Naive thymus-derived CD4-positive, alpha-beta T cell (primary cell): ENCODE measurements at regions not wholly inside any gene's neighbourhood (a gene's known extent, or its start where the extent isn't known, plus 50 kb on each side); places are given as distances from the start of the nearest gene placed in this dataset.
A peak's percentile ranks its signal among the peaks of the same experiment; 100 is the strongest.
"Not testable (repeated sequence)": the region's sequence is repeated elsewhere in the genome, so short reads cannot be mapped to it uniquely, and the experiment has no call there.

ENCODE experiments used
- ATAC-seq: fragments of 150-1000 bp; cut with Tn5 transposase; 2 replicates; pipeline ENCODE4 v1.10.0; 2021; ENCODE audit warnings: mild to moderate bottlenecking, moderate library complexity
- CTCF ChIA-PET: fragments of 350-600 bp; sonication (Branson Sonifier 250); formaldehyde crosslinking; loops from one replicate; lab custom pipeline; 2021; ENCODE audit warnings: antibody characterized with exemption; lab: Charles Lee
- POLR2A ChIA-PET: fragments of 350-600 bp; sonication (Branson Sonifier 250); formaldehyde crosslinking; loops from one replicate; lab custom pipeline; 2021; ENCODE audit warnings: antibody characterized with exemption, inconsistent platforms; lab: Charles Lee
- DNase-seq, 9 donors: peaks; one replicate each; pipeline versions ENCODE4 v3.0.0 to v3.0.0-alpha.2; 2020 to 2022; ENCODE audit warnings: mixed read lengths in 1 of 9
- H3K27ac ChIP-seq: one replicate; pipeline ENCODE4 v1.7.0; 2013; ENCODE audit warnings: mild to moderate bottlenecking, low read depth, low read length, moderate library complexity
- H3K27me3 ChIP-seq, 2 donors: one replicate each; pipeline ENCODE4 v1.7.0; 2013; ENCODE audit warnings: low read length in 2 of 2, mild to moderate bottlenecking in 2 of 2, moderate library complexity in 2 of 2; ENCODE audit not compliant: control insufficient read depth in 2 of 2, insufficient read depth in 2 of 2
- H3K36me3 ChIP-seq, 3 experiments: 1 replicate in 2 of 3; 2 replicates in 1 of 3; pipeline ENCODE4 v1.7.0; 2013; ENCODE audit warnings: low read length in 3 of 3, mild to moderate bottlenecking in 3 of 3, moderate library complexity in 1 of 3; ENCODE audit not compliant: insufficient read depth in 3 of 3, control insufficient read depth in 2 of 3
- H3K4me1 ChIP-seq, 2 donors: one replicate each; pipeline ENCODE4 v1.7.0; 2013; ENCODE audit warnings: low read length in 2 of 2, mild to moderate bottlenecking in 2 of 2, moderate library complexity in 1 of 2; ENCODE audit not compliant: control insufficient read depth in 2 of 2, insufficient read depth in 2 of 2
- H3K4me3 ChIP-seq: 2 replicates; pipeline ENCODE4 v1.7.0; 2013; ENCODE audit warnings: mild to moderate bottlenecking, low read length
- H3K9me3 ChIP-seq, 3 experiments: 1 replicate in 2 of 3; 2 replicates in 1 of 3; pipeline ENCODE4 v1.7.0; 2013; ENCODE audit warnings: low read length in 3 of 3; ENCODE audit not compliant: control insufficient read depth in 2 of 3
- H3K27ac Mint-ChIP-seq, 9 donors: one replicate each; pipeline ENCODE4 v1.8.0; 2020 to 2022; ENCODE audit warnings: mixed read lengths in 9 of 9, mild to moderate bottlenecking in 8 of 9, moderate library complexity in 5 of 9, inconsistent platforms in 2 of 9
- H3K27me3 Mint-ChIP-seq, 5 donors: one replicate each; pipeline ENCODE4 v1.8.0; 2021 to 2022; ENCODE audit warnings: mixed read lengths in 5 of 5, mild to moderate bottlenecking in 1 of 5
- H3K36me3 Mint-ChIP-seq, 5 donors: one replicate each; pipeline ENCODE4 v1.8.0; 2020 to 2022; ENCODE audit warnings: mixed read lengths in 5 of 5, mild to moderate bottlenecking in 3 of 5, inconsistent platforms in 1 of 5
- H3K4me1 Mint-ChIP-seq, 7 donors: one replicate each; pipeline ENCODE4 v1.8.0; 2020 to 2022; ENCODE audit warnings: mixed read lengths in 7 of 7, mild to moderate bottlenecking in 3 of 7, inconsistent platforms in 1 of 7
- H3K4me3 Mint-ChIP-seq, 10 donors: one replicate each; pipeline ENCODE4 v1.8.0; 2020 to 2022; ENCODE audit warnings: mild to moderate bottlenecking in 10 of 10, mixed read lengths in 10 of 10, moderate library complexity in 6 of 10, inconsistent platforms in 2 of 10
- H3K9me3 Mint-ChIP-seq, 11 donors: one replicate each; pipeline ENCODE4 v1.8.0; 2020 to 2022; ENCODE audit warnings: mixed read lengths in 11 of 11, mild to moderate bottlenecking in 4 of 11, inconsistent platforms in 1 of 11, moderate library complexity in 1 of 11
- intact Hi-C, 2 donors: fragments of 100-400 bp; cut with micrococcal nuclease; formaldehyde crosslinking; loops; one replicate each; pipeline ENCODE4 v1.15.1; 2023

- CTCF ChIA-PET, result no interaction called here
- Mint-ChIP-seq H3K4me1 (no peaks in the 10 kb centered on the region), H3K4me3 (no peak overlapping the region), H3K9me3 (peaks cover 0 to 22% (median 8%) of the 10 kb centered on the region in 11 donors), H3K27me3 (peaks cover 0 to 4% (median 0%) of the 10 kb centered on the region in 5 donors), H3K27ac (no peak overlapping the region), H3K36me3 (no peaks in the 10 kb centered on the region)
- H3K9me3 ChIP-seq, result no peaks in the 10 kb centered on the region
- H3K27ac ChIP-seq, result no peak overlapping the region
- H3K4me3 ChIP-seq, result no peak overlapping the region
- ATAC-seq (no peak), DNase-seq (no peak)
- POLR2A ChIA-PET, result no interaction called here
- intact Hi-C loops, result no loop called here
- H3K4me1 ChIP-seq, result no peaks in the 10 kb centered on the region
- no peaks in the 10 kb centered on the region for H3K27me3 ChIP-seq
- H3K36me3 ChIP-seq, result no peaks in the 10 kb centered on the region
Observed at GRCh38 chr2:5612666-5613065, 79.5 kb upstream of the SOX11 start.

GRCh38 chr2:5616019-5616418 lies 76.2 kb upstream of the SOX11 start:
- no peaks in the 10 kb centered on the region for H3K27me3 Mint-ChIP-seq
- H3K9me3 Mint-ChIP-seq, result peaks cover 0 to 35% (median 8%) of the 10 kb centered on the region in 11 donors
- no peaks in the 10 kb centered on the region for H3K4me1 ChIP-seq
- H3K36me3 Mint-ChIP-seq, result no peaks in the 10 kb centered on the region
- no peaks in the 10 kb centered on the region for H3K36me3 ChIP-seq
- H3K4me1 Mint-ChIP-seq, result no peaks in the 10 kb centered on the region
- H3K4me3 ChIP-seq, result no peak overlapping the region
- POLR2A ChIA-PET, result no interaction called here
- no peaks in the 10 kb centered on the region for H3K27me3 ChIP-seq
- no peak overlapping the region for H3K27ac Mint-ChIP-seq
- H3K9me3 ChIP-seq, result no peaks in the 10 kb centered on the region
- DNase-seq (no peak), ATAC-seq (no peak)
- no peak overlapping the region for H3K27ac ChIP-seq
- intact Hi-C loops, result no loop called here
- no peak overlapping the region for H3K4me3 Mint-ChIP-seq
- CTCF ChIA-PET, result no interaction called here

- POLR2A ChIA-PET, result no interaction called here
- no peak for ATAC-seq
Observed at GRCh38 chr2:5617358-5617757, 74.8 kb upstream of the SOX11 start.

GRCh38 chr2:5617796-5618195 lies 74.4 kb upstream of the SOX11 start:
- no peak overlapping the region for H3K27ac ChIP-seq
- no peak overlapping the region for H3K4me3 ChIP-seq
- H3K4me1 ChIP-seq, result no peaks in the 10 kb centered on the region
- no peaks in the 10 kb centered on the region for H3K9me3 ChIP-seq
- no peak for DNase-seq
- CTCF ChIA-PET, result no interaction called here
- Mint-ChIP-seq H3K27ac (peak overlapping the region in 1 of 9 donors; percentile 5), H3K27me3 (no peaks in the 10 kb centered on the region), H3K4me3 (no peak overlapping the region), H3K36me3 (no peaks in the 10 kb centered on the region), H3K4me1 (no peaks in the 10 kb centered on the region), H3K9me3 (peaks cover 0 to 37% (median 4%) of the 10 kb centered on the region in 11 donors)
- POLR2A ChIA-PET, result no interaction called here
- H3K27me3 ChIP-seq, result no peaks in the 10 kb centered on the region
- H3K36me3 ChIP-seq, result no peaks in the 10 kb centered on the region
- no peak for ATAC-seq
- intact Hi-C loops, result no loop called here

More at GRCh38 chr2:5617358-5617757, 74.8 kb upstream of the SOX11 start:
- Mint-ChIP-seq H3K27me3 (no peaks in the 10 kb centered on the region), H3K4me1 (no peaks in the 10 kb centered on the region), H3K27ac (no peak overlapping the region), H3K9me3 (peaks cover 0 to 32% (median 3%) of the 10 kb centered on the region in 11 donors), H3K36me3 (no peaks in the 10 kb centered on the region), H3K4me3 (no peak overlapping the region)
- no peak overlapping the region for H3K4me3 ChIP-seq
- H3K9me3 ChIP-seq, result no peaks in the 10 kb centered on the region
- no peaks in the 10 kb centered on the region for H3K27me3 ChIP-seq
- no peaks in the 10 kb centered on the region for H3K36me3 ChIP-seq
- CTCF ChIA-PET, result no interaction called here
- DNase-seq, result no peak
- no peak overlapping the region for H3K27ac ChIP-seq
- intact Hi-C loops, result no loop called here
- no peaks in the 10 kb centered on the region for H3K4me1 ChIP-seq

- no peaks in the 10 kb centered on the region for H3K27me3 Mint-ChIP-seq
- no peak overlapping the region for H3K27ac Mint-ChIP-seq
- Histone ChIP-seq H3K27me3 (no peaks in the 10 kb centered on the region), H3K9me3 (no peaks in the 10 kb centered on the region), H3K4me1 (no peaks in the 10 kb centered on the region), H3K4me3 (no peak overlapping the region), H3K36me3 (no peaks in the 10 kb centered on the region), H3K27ac (no peak overlapping the region)
- DNase-seq, result no peak
- no peaks in the 10 kb centered on the region for H3K4me1 Mint-ChIP-seq
- H3K36me3 Mint-ChIP-seq, result no peaks in the 10 kb centered on the region
- peaks cover 0 to 39% (median 4%) of the 10 kb centered on the region in 11 donors for H3K9me3 Mint-ChIP-seq
- CTCF ChIA-PET, result no interaction called here
- ATAC-seq, result no peak
- H3K4me3 Mint-ChIP-seq, result no peak overlapping the region
- POLR2A ChIA-PET, result no interaction called here
- intact Hi-C loops, result no loop called here
Observed at GRCh38 chr2:5618271-5618670, 73.9 kb upstream of the SOX11 start.

- H3K4me1 Mint-ChIP-seq, H3K4me1 ChIP-seq, CTCF ChIA-PET, H3K27ac ChIP-seq, H3K27ac Mint-ChIP-seq, H3K36me3 Mint-ChIP-seq, ATAC-seq, H3K27me3 Mint-ChIP-seq, DNase-seq, H3K9me3 ChIP-seq, H3K27me3 ChIP-seq, H3K4me3 ChIP-seq, H3K4me3 Mint-ChIP-seq, POLR2A ChIA-PET, intact Hi-C loops, H3K36me3 ChIP-seq: not testable (repeated sequence)
- peaks cover 0 to 13% (median 2%) of the 10 kb centered on the region in 11 donors for H3K9me3 Mint-ChIP-seq
Observed at GRCh38 chr2:5625556-5626065, 66.6 kb upstream of the SOX11 start.

GRCh38 chr2:5628484-5628883 lies 63.7 kb upstream of the SOX11 start:
- H3K36me3 Mint-ChIP-seq, H3K27me3 Mint-ChIP-seq, H3K4me3 Mint-ChIP-seq, ATAC-seq, H3K4me3 ChIP-seq, CTCF ChIA-PET, DNase-seq, H3K4me1 Mint-ChIP-seq, H3K36me3 ChIP-seq, H3K9me3 Mint-ChIP-seq, POLR2A ChIA-PET, H3K27ac Mint-ChIP-seq, intact Hi-C loops, H3K27ac ChIP-seq, H3K27me3 ChIP-seq, H3K4me1 ChIP-seq, H3K9me3 ChIP-seq: not testable (repeated sequence)
